Stimulated activated CD4-positive, alpha-beta T cell treated with anti-CD3 and anti-CD28 coated beads, Interleukin-4, amount 100 ng/mL, for 24 hours (primary cell): ENCODE measurements at regions not wholly inside any gene's neighbourhood (a gene's known extent, or its start where the extent isn't known, plus 50 kb on each side); places are given as distances from the start of the nearest gene placed in this dataset.

Source experiments
- DNase-seq: peaks from one replicate; pipeline ENCODE4 v3.0.0-alpha.2; 2020

DNA sequence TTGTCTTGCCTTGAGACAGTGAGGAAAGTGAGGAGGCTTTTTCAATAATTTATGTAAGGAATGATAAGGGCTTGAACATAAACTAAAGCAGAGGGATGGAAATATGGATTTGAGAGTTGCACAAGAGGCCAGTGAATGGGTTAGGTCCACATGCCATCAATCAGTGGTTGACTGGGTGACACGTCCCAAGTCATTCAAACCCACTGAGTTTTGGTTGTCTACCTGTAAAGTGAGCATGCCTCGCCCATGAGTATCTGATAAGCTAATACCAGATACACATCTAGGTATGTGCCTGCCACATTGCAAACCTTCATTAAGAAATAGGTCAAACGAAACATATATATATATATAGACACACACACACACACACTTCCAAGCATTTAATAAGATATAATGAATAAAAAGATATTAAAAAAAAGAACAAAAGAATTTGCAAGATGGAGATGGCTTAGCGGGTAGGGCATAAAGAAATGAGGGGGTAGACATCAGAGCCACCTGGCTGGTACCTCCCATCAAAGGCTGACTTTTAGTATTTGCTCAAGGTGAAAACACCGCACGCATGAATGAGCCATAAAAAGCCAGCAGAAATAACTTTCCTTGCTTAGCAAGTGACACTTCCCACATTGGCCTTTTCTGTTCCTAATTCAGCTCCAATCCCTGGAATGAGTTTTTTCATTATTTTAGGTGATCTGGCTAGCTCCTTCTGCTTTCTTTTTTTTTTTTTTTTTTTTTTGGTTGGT is 109.1 kb upstream of the GGTLC1 start:
- DNase-seq = no peak

DNA sequence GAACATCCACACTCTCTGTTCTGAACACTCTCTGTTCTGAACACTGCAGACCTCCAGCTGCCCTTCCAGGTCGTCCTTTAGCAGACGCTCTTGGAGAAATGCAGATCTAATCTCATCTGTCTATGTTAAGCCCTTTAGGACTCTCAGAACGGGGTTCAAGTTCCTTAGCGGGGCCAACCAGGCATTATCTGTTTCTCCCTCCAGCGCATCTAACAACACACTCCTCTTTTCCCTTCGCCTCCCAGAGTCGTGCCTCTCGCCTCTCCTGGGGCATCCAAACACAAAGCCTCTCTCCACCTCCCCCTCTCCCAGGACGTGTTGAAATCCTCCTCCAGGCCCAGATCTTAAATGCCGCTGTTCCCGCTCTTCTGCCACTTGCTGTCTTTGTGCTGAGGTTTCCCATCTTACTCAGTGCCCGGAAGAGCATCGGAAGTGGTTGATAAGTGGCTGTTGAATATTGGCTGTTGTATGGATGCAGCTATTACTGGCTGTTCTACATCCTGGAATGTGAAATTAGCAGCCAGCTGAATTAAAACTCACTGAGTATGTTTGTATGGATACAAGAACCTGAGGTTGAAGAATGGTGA is 108.4 kb upstream of the GGTLC1 start:
- no peak for DNase-seq

DNA sequence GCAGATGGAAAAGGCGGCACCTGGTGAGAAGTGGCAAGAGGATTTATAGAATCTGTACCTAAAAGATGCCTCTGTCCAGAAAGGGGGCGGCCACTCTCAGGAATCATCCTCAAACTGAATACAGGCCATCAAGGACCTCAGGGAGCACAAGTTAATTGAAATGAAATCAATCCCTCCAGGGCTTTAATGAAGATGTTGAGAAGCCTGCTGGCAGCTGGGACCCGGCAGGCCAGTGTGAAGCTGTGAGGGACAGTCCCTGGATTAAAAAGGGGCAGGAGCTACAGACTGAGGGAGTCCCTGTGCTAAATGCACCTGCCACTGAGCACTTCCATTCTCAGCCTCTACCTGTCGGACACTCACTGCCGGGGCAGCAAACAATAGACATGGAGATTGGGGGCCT is 107.7 kb upstream of the GGTLC1 start:
- DNase-seq = no peak

DNA sequence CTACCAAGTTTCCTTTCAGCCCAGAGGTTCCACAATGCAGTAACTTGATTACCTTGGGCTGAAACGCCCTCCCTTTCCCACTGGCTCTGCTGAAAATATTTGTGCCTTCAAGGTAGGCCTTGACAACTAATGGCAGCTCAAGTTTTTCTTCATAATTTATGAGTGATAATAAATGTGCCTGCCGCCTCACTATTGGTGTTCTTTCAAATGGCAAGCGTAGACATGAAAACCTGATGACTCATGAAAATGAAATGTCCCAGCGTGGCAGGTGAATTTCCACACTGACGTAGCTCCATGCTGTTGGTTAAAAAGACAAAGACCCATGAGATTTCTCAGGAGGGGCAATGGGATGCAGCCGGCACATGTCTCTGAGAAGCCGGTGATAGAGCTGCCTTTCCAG is 107.2 kb upstream of the GGTLC1 start:
- no peak for DNase-seq

DNA sequence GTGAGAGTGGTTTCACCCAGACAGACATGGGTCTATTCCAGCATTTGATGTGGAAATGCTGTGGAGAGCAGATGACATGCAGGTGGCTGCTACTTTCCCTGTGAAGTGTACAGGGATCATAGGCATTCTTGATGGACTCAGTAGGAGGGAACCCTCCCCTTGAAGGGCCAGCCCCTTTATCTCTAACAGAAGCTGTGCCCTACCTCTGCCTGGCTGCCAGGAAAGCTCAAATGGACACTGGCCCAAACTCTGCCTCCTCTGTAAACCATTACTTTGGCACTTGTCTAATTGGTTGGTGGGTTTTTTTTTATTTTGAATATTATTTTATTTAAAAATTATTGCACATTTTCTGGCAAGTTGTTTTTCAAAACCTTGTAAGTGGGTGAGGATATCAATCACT is 106.7 kb upstream of the GGTLC1 start:
- no peak for DNase-seq

DNA sequence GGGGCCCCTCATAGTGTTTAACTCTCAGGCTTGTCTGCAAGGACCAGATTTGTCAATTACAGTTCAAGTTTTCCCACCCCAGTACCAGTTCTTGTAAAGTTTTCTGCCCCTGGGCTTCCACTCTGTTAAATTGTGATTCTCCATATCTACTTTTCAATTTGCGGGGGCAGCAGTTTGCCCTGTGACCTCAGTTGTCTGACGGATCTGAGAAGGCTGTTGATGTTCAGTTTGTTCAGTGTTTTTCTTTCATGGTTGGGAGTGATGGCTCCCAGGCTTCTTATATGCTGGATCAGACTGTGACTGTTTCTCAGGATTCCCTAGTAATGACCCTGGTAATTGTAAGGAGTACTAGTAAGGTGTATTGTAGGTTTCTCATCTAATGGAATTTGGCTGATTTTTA is 101.0 kb upstream of the GGTLC1 start:
- no peak for DNase-seq

DNA sequence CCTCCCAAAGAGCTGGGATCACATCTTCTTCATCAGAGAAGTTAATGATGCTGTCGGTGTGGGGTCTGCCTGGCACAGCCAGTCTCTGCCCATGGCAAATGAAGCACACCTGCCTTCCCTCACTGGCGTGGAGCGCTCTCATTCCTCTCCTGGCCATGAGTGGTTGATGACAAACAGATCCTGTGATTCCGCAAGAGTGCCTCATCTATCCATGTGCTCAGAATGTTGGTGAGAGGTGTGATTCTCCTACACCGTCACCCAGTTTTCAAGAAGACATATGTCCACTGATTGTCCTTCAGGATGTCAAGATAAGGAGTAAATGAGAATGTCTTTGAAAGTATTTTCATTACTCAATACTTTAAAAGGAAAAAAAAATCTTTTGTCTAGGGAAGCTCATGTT is 97.5 kb upstream of the GGTLC1 start:
- no peak for DNase-seq

DNA sequence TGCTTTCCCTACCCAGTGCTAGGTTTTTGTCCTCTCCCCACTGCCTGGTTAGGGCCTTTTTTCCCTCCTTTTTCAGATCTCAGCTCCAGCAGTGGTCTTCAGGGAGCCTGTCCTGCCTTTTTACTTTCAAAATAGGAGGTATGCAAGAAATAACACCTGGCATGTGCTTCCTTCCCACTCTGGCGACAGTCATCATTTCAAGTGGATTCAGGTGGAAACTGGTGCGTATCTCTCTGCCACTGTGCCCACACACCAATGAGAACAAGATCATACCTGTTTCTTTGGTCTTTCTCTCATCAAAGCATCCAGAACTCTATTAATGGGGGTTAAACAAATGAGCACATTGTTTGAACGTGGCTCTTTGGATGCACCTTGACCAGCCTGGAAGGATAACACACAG is 95.7 kb upstream of the GGTLC1 start:
- no peak for DNase-seq

DNA sequence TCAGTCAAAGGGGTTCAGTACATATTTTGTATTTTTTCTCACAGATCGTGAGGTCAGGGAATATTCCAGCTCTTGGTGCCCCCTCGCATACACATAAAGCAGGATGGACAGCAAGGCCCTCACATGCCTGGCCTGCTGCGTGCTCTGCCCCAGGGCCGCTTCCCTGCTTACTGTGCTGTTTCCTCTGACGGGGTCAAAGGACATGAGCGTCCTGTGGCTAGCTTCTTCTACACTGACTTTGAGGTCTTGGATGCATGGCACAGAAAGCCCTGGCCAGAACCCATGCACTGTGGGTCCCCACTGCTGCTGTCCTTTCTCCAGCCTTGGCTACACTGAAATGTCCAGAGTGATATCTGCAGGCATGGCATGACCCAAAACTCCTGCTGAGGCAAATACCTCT is 92.5 kb upstream of the GGTLC1 start:
- no peak for DNase-seq

DNA sequence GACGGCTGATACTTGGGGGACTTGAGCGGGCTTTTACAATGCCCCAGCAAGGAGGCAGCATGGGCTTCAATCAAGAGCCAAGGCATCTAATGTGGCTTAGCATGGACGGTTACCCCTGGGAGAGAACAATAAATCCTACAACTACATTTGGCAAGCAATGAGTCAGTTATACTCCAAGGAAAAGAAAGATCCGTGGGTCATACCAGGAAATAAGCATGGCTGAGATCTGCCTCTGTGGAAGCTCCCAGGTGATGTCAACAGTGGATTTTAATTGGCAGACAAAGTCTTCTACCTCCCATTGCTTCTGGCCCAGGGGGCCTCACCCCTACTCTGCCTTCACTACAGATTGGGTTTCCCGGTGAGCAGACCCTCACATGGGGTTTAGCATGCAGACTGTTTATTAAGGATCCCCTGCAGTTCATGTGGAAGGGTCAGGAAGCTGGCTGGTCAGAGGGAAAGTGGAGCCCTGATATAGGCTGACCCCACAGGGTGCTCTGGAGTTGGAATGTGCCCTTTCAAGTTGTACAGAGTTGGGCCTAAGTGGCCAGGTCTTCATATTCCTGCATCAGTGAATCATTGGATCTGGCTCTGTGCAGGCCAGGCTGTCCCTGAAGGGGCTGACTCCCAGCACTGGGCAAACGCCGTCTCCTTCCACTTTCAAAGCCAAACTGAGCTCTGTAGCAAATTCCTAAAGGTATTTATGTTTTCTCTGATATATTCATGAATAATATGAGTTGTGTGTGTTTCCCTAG is 91.3 kb upstream of the GGTLC1 start:
- DNase-seq = no peak

DNA sequence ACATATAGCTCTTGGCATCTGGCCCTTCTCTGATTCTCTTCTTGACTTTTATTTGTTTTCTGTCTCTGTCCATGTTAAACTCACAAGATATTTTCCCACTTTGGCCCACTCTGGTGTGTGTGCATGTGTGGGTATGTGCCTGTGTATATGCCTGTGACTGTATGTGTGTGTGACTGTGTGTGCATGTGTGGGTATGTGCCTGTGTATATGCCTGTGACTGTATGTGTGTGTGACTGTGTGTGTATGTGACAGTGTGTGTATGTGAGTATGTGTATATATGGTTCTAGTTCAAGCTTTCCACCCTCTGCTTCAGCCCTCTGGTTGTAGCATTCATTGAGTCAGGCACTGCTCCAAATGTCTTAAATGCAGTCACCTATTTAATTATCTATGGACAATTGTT is 88.6 kb upstream of the GGTLC1 start:
- no peak for DNase-seq

DNA sequence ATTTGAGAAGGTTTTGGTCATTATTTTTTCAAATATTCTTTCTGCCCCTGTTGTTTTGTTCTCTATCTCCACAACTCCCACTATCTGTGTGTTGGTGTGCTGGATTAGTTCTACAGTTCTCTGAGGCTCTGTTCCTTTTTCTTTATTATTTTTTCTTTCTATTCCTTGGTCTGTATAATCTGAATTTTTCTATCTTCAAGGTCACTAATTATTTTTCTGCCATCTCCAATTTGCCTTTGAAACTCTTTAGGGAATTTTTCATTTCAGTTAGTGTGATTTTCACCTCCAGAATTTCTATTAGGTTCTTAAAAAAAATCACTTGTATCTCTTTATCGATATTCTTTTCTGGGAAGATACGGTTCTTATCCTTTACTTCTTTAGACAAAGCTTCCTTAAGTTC is 82.1 kb upstream of the GGTLC1 start:
- DNase-seq = no peak

DNA sequence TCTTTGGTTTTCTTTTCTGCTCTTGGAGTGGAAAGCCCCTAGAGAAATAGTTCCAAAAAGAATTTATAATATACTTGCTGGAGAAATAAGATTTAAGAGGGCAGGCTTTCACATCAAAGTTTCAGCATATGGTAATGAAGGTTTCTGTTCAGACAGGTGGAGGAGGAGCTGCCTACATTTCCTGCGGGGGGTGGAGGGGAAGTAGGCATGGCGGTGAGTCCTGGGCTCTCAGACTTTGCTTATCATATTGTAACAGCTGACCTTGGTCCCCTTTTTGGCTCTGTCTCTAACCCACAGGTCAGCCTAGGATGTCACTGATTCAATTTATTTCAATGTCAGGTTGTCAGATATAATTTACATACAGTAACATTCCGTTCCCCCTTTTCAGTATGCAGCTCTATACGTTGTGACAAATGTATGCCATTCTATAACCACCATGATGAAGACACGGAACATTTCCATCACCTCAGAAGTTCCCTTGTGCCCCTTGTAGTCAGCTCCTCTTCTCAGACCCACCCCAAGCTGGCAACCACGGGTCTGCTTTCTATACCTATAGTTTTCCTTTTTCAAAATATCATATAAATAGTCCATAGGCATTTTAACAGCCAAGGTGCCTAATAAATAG is 77.6 kb upstream of the GGTLC1 start:
- DNase-seq = no peak

DNA sequence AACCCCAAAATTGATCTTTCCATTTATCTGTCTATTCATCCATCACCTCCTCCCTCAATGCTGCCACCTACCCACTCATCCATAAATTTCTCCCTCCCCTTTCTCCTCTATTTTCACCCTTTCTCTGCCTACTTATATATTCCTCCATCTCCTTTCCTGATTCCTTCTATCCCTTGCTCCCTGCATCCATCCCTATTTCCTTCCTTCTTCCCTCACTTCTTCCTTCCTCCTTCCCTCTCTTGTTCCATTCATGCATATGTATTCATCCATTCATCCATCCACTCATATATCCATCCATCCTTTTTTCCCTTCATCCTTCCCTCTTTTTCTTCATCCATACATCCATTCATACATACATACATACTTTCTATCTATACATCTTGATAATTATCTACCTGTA is 76.3 kb upstream of the GGTLC1 start:
- no peak for DNase-seq

DNA sequence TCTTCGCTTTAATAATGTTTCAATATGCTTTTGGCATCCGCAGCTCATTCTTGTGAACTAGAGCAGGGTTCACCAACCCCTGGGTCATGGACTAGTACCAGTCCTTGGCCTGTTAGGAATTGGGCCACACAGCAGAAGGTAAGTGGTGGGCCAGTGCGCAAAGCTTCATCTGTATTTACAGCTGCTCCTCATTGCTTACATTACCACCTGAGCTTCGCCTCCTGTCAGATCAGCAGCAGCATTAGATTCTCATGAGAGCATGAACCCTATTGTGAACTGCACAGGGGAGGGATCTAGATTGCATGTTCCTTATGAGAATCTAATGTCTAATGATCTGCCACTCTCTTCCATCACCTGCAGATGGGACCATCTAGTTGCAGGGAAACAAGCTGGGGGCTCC is 75.5 kb upstream of the GGTLC1 start:
- DNase-seq = no peak

DNA sequence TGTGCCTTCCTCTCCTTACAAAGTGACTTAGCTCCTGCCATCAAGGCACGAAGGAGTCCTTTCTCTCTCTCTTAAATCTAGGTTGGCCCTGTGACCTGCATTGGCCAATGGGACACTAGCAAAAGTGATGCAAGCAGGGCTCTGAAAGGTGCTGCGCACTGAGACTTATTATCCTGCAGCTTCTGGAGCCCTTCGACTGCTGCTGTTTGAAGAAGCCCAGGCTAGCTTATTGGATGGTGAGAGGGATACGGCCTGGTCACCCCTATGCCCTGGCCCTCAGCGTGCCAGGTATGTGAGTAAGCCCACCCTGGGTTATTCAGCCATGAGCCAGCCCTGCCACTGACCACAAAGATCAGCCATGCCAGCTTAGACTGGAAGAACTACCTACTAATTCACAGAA is 74.5 kb upstream of the GGTLC1 start:
- DNase-seq = no peak

DNA sequence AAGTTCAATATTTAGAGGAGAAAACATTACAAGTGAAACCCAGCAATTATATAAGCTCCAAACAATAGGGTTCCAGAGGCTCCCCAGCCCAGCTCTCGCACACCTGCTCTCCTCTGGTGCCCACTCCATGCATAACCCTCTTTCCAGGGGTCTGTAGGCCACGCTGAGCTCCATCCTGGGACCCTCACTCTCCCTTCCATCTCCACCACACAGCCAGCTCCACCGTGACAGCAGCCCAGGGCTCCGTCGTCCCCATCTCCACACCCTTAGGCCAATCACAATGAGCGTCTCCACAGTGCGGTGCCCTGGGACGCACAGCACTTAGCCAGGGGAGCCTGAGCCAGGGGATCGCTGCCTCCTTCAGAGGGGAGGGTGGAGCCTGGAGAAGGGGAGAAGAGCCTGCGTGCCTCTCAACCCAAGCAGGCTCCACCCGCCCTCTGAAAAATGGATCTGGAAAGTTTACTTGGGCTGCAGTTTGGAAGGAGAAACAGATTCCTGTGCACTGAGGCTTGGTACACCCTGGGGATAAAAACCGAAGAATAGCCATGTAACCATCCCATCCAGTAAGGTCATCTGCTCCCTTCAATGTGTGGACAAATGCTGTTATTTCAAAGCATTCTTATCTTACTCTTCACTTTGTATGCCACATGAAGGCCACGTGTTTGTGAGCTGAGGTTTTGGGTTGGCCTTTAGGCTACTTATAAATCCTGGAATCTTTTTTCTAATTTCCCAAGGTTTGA is 72.4 kb upstream of the GGTLC1 start:
- DNase-seq = no peak

DNA sequence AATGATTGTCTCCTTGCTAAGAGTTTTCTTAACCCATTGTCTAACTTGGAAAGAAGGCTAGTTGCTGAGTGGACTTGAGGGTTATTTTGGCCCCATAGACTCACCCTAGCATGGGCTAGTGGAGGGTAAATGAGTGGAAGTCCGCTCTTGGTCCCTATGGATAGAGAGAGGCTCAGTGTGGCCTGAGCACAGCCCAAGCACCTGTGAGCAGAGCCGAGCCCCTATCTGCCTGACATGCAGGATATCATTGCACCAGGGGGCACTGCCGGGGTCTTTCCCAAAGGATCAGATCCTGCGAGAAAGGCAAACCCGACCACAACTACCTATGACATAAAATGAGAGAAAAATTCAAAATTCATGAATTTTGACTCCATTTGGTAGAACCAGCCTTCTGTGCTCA is 70.6 kb upstream of the GGTLC1 start:
- no peak for DNase-seq

DNA sequence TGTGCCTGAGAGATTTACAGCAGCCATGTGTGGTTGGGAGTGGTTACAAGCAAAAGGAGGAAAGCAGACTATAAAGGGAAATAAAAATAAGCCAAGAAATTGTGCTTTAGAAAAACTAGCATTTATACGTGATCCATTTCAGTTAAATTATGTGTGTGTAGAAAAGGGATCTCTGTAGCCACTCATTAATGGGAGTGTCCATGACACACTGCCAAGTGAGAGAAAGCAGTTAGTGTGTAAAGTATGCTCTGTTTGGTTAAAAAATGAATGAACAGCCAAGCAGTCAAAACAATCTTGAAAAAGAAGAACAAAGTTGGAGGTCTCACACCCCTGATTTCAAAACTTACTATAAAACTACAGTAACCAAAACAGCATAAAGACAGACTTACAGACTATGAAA is 67.9 kb upstream of the GGTLC1 start:
- no peak for DNase-seq

DNA sequence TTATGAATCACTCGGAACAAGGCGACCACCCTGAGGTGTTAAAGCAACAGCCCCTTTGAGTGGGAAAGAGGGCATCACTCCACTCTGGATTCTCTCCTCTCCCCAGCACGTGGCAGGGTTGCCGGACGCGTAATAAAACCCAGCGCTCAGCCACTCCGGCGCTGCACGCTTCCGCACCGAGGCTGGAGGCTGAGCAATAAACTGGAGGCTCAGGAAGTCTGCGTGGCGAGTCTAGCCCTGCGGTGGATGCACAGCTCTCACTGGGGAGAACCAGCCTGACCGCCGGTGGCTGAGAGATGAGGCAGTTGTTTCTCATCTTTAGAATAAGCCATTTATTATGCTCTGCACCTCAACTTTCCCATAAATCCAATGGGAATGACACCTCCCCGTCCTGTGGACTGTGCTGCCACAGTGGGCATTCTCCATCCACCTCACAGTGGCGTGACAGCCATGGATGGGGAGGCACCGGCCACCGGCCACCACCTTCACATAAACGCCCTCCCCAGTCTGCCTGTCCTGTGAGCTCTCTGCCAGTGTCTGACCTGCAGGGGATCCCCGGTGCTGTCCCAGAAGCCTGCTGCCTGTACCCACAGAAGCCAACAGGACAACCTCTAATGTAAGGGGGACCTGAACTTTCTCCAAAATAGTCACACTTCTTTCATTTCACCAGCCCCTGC is 64.2 kb upstream of the GGTLC1 start:
- DNase-seq = no peak

DNA sequence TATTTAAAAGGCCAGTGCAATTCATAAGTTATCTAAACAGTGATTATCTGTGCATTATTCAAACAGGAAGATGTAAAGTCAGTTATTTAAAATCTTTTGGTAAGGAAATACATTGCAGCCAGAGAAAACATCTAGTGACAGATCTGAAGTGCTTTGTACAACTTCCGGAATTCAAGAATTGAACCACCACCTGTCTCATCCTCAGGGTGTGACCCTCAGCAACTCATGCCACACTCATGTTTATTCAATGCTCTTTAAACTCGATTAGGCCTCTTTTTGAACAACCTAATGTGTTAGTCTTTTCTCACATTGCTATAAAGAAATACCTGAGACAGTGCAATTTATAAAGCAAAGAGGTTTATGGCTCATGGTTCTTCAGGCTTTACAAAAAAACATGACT is 62.6 kb upstream of the GGTLC1 start:
- DNase-seq = no peak

DNA sequence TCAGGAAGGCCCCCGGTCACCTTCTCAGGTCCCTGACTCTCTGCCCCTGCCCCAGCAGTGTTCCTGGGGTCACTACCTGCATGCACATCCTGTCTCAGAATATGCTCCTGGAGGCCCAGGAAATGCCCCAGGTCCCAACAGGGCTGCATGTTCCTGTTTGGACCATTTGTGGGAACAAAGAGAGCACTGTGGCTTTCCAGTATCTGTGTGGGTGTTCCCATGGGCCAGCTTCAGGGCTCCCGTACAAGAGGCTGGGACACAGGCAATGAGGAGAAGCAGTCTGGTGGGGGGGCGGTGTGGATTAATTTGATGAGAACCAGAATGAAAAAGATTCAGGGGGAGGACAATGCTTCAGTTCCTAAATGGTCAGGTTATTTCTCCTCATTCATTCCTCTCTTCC is 61.5 kb upstream of the GGTLC1 start:
- no peak for DNase-seq

DNA sequence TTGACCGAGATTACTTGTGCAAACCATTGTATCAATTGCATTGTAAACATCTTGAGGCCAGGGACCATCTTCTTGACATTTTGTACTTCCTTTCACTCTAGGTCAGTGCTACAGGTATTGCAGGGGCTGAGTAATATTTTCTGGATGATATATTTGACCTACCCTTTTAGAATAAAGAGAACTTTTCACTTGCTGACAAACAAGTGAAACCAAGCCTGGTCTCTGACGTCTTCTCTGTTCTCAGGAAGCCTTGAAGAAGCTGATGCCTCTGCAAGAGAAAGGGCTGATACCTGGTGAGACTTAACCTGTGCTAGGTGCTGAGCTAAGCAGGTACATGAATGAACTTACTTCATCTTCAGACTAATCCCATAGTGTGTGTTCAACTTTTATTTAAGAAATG is 60.5 kb upstream of the GGTLC1 start:
- no peak for DNase-seq
